ENCODE measurements at regions not wholly inside any gene's neighbourhood (a gene's known extent, or its start where the extent isn't known, plus 50 kb on each side); places are given as distances from the start of the nearest gene placed in this dataset.
"Not testable (repeated sequence)": the region's sequence is repeated elsewhere in the genome, so short reads cannot be mapped to it uniquely, and the experiment has no call there.

DNA sequence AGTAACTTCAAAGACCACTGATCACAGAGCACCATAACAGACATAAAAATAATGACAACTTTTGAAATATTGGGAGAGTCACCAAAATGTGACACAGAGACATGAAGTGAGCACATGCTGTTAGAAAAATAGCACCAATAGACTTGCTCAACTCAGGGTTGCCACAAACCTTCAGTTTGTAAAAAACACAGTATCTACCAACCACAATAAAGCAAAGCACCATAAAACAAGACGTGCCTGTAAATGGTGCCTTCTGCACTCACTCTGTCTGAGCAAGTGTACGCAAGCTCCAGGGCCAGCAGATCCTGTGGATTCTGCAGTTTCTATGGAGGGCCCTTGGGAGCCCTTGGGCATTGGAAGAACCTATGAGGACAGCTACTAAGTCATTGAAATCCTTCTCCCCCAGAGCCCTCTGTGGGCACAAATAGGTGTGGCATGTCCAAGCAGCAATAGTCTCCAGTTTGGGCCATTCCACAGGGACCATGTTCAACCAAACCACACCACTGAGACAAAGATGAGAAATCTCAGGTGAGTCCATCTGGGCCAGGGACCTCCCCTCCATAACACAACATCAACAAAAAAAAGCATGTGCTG lies 116.9 kb upstream of the RAB4A start:
- DNase-seq (ENCODE audit: low read depth in 2 of 2) = no peak

GRCh38 chr1:229154811-229155210 lies 116.1 kb upstream of the RAB4A start:
- no peak for DNase-seq (ENCODE audit: low read depth in 2 of 2)

DNA sequence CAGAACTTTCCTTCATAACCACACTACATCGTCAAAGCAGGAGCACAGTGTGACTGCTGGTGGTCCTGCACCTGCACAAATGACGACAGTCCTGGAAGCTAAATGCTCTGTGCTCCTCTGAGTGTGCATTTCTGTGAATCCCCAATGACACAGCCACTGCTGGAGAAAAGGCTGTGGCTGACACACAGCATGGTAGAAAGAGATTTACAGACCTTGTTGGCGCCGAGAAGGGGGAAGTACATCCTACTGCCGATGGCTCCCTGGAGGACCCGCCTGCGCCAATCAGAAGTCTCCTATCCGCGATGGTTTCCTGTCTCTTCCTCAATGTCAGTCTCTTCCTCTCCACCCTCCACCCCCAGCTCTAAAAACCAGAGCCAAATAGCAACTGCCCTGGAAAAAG lies 115.4 kb upstream of the RAB4A start:
- DNase-seq (ENCODE audit: low read depth in 2 of 2) = no peak

DNA sequence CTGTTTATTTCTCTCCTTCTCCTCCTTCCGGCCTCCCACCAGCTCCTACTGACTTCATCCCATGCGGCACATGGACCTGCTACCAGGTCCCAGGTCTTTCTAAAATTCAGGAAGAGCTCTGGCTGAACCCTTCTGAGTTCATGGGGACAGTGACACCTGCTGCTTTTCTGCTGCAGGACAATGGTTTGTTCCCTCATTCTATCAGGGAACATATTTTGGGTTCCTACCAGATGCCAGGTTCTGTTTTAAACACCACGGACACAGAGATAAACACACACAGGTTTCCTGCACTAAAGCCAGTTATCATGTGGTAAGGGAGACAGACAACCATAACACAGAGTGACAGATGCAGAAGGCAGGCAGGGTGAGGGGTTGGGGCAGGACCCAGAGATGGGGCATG lies 114.0 kb upstream of the RAB4A start:
- no peak for DNase-seq (ENCODE audit: low read depth in 2 of 2)

- no peak for DNase-seq (ENCODE audit: low read depth in 2 of 2)
Observed at GRCh38 chr1:229157480-229157879, 113.4 kb upstream of the RAB4A start.

DNA sequence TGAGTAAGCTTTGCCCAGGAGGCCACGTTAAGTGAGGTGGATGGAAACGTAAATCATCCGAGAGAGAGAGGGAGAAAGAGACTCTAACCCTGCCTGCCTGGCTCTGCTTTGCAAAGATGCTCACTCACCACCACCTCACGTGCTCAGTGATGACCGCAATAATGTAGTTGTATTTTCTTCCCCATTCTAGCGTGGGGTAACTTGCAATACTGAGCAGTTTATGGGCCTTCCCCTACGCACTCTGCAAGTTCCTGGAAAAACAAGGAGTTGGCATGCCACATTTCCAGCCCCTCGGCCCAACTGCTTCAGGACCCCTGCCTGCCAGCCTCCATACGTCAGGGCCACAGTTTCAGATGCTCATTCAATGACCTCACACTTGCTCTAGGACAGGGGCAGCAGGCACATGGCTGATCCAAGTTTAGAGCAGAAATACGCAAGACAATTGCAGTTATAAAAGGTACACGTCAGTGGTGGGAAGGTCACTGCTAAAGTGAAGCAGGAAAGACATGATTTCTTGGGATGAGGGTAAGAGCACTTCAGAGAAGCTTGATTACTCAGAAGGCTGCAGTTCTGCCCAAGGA lies 112.5 kb upstream of the RAB4A start:
- no peak for DNase-seq (ENCODE audit: low read depth in 2 of 2)

DNA sequence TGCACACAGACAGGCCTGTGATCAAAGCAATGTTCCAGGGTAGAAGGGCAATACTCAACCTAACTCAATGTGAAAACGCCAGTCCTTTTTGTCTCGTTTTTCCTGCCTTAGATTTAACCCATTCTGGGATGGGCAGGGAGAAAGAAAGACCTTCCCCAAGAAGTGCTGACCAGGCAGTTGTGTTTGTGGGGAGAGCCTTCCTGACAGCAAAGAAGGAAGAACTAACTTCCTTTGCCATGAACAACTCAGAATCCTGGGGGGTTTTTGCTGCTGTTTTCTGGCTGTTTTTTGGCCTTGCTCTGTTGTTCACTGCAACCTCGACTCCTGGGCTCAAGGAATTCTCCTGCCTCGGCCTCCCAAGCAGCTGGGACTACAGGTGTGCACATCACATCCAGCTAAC lies 112.0 kb upstream of the RAB4A start:
- no peak for DNase-seq (ENCODE audit: low read depth in 2 of 2)

GRCh38 chr1:229159668-229160544 lies 111.0 kb upstream of the RAB4A start:
- no peak for DNase-seq (ENCODE audit: low read depth in 2 of 2)

DNA sequence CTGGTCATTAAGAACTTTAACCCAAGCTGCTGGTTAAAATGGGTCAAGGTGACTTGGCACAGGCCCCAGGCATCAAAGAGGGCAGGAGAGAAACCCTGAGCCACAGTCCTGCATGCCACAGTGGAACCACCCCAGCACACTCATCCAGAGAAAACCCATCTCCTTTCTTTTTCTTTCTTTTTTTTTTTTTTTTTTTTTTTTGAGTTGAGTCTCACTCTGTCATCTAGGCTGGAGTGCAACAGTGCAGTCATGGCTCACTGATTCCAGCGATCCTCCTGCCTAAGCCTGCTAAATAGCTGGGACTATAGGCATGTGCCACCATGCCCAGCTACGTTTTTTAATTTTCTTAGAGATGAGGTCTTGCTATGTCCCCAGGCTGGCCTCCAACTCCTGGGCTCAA lies 109.2 kb upstream of the RAB4A start:
- no peak for DNase-seq (ENCODE audit: low read depth in 2 of 2)

DNA sequence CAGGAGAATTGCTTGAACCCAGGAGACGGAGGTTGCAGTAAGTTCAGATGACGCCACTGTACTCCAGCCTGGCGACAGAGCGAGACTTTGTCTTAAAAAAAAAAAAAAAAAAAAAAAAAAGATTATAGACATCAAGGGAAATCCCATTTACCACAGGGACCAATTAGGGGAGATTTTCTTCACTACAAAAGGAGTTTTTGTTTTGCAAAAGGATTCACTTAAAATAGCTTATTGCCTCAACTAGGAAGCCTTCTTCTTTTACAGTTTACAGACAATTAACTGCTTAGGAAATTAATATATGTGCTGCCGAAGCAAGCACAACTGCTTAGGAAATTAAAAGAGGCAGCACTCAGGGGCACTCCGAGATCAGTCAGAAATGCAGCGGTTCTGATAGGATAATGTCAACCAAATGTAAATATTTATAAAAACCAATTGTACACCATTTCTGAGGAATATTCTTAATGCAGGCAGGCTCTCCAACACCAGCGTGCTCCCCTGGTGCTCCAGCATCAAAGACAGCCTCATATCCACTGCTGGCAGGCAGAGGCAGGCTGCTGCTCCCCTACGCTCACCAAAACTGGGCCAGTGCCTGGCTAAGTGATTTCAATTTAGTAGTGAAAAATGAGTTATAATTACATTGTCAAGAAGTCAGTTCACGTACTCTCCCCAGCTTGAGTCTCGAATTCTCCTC lies 107.9 kb upstream of the RAB4A start:
- no peak for DNase-seq (ENCODE audit: low read depth in 2 of 2)

DNA sequence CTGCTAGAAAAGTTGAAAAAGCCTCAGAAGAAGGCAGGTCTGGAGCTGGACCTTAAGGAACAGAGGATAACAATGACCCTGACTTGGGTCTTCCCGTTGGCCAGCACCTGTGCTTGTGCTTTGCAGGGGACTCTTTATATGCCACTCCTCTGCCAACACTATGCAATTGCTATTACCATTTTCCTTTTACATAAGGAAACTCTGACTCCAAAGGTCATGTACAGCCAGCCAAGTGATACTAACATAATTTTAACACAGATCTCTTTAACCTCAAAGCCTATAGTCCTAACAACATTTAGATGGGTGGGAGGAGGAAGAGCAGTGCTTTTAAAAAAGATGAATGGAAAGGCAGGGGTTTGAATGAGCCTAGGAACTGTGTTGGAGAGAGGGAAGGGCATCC lies 106.6 kb upstream of the RAB4A start:
- DNase-seq (ENCODE audit: low read depth in 2 of 2) = no peak

- DNase-seq (ENCODE audit: low read depth in 2 of 2) = no peak
Observed at GRCh38 chr1:229164836-229165735, 105.8 kb upstream of the RAB4A start.

GRCh38 chr1:229167318-229167717 lies 103.6 kb upstream of the RAB4A start:
- no peak for DNase-seq (ENCODE audit: low read depth in 2 of 2)

DNA sequence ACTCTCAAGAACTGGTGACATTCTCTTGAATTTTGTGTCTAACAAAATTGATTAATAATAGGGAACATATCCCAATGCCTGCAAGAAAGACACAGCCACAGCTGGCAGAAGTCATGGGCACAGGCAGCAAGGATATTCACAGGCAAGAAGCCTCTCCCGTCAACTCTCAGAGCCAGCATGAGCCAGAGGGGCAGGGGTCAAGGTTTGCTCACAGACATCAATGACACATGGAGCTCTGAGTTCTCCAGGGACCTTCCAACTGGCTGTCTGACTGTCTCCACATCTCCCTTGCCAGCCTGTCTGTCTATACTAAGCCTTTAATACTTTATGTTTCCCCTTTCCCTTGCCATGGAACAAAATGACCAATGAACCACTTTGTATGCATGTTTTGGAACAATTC lies 101.5 kb upstream of the RAB4A start:
- DNase-seq (ENCODE audit: low read depth in 2 of 2) = no peak

GRCh38 chr1:229170274-229170673 lies 100.6 kb upstream of the RAB4A start:
- no peak for DNase-seq (ENCODE audit: low read depth in 2 of 2)

DNA sequence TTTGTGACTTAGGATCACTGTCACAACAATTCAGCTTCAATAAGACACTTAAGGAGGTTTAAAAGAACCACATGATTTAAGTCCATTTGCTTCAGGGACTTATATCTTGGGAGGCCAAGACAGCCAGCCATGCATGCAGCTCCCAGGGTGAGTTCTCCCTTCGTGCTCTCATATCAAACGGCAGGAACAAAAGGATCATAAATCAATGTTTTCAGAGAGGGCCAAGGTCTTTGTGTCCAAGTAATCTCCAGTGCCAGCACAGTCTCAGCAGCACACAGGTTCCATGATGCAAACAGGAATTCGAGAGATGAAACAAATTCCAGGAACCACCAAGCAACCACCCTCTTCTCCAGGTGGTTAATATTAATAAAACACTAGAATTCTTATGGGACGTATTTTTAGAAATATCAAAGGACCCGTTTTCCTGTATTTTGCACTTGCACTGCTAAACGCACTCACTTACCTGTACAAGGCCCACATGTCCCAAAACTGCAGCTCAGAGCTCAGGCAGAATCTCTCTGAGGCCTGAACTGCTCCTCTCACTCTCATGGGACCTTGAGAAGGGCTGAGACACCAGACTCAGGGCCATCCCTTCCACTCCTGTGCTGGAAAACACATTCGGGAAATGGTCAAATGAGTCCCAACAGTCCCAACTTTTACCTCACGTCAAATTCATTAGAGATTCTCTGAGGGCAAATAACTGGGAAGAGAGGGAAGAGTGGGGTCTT lies 100.0 kb upstream of the RAB4A start:
- no peak for DNase-seq (ENCODE audit: low read depth in 2 of 2)

DNA sequence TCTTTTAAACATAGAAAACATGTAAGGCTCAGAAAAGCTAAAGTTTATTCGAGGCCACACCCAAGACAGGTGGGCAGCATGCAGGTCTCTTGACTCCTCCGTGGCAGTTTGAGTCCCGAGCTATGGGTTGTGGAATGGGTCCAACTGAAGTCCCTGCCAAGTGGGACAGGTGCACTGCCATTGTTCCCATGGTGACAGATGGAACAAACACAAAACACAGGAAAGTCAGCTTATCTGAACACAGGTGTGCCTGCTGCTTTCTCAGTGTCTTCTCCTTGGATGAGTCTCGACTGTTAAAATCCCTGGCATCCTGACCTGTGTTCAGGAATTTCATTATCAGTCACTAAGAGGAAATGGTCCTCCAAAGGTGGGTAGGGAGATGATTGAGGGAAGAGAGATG lies 99.0 kb upstream of the RAB4A start:
- DNase-seq (ENCODE audit: low read depth in 2 of 2) = no peak

DNA sequence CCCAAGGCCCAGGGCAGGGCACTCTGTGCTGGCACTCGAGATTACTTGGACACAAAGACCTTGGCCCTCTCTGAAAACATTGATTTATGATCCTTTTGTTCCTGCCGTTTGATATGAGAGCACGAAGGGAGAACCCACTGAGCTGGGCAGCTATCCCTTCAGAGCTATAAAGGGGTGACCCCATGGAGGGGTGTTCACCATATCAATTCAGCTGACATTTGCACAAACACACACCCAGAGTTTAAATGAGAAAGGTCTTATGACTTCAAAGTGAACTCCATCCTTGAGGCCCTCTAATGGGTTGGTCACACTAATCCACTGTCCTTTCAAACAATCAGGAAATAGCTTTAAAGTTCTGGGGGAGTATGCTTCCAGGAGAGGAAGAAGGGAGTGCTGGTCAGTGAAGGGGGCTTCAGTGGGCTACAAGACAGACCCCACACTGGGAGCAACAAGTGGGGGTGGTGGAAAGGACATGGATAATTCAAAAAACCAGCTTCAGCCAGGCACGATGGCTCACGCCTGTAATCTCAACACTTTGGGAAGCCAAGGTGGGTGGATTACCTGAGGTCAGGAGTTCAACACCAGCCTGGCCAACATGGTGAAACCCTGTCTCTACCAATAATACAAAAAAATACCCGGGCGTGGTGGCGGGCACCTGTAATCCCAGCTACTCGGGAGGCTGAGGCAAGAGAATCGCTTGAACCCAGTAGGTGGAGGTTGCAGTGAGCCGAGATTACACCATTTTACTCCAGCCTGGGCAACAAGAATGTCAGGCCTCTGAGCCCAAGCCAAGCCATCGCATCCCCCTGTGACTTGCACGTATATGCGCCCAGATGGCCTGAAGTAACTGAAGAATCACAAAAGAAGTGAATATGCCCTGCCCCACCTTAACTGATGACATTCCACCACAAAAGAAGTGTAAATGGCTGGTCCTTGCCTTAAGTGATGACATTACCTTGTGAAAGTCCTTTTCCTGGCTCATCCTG lies 97.1 kb upstream of the RAB4A start:
- not testable (repeated sequence) for DNase-seq (ENCODE audit: low read depth in 2 of 2)

GRCh38 chr1:229175297-229175696 lies 95.6 kb upstream of the RAB4A start:
- not testable (repeated sequence) for DNase-seq (ENCODE audit: low read depth in 2 of 2)

- not testable (repeated sequence) for DNase-seq (ENCODE audit: low read depth in 2 of 2)
Observed at GRCh38 chr1:229176457-229176856, 94.5 kb upstream of the RAB4A start.
